ENCODE measurements at regions not wholly inside any gene's neighbourhood (a gene's known extent, or its start where the extent isn't known, plus 50 kb on each side); places are given as distances from the start of the nearest gene placed in this dataset.

- 72 to 76% methylated on average over 2 of the region's 2 CpGs for WGBS, 2 donors
- intact Hi-C loops (cut with DNase I), result no loop called here
- Histone ChIP-seq H3K4me1 (no peaks in the 10 kb centered on the region), H3K27me3 (no peaks in the 10 kb centered on the region), H3K9me3 (no peaks in the 10 kb centered on the region), H3K36me3 (no peaks in the 10 kb centered on the region), H3K4me3 (no peak overlapping the region), H3K27ac (no peak overlapping the region)
- FAIRE-seq (no peak), ATAC-seq (no peak), DNase-seq (no peak)
- TF ChIP-seq CTCF (IDR thresholded peaks at IDR 0.05), result no peak
Observed at GRCh38 chr2:176780348-176780747, 432.2 kb upstream of the HNRNPA3 start.

GRCh38 chr2:176781570-176782217 lies 430.9 kb upstream of the HNRNPA3 start:
- TF ChIP-seq CTCF (IDR thresholded peaks at IDR 0.05), result no peak
- H3K4me1 ChIP-seq, result no peaks in the 10 kb centered on the region
- H3K27ac ChIP-seq, result no peak overlapping the region
- FAIRE-seq (no peak), DNase-seq (no peak), ATAC-seq (no peak)
- H3K9me3 ChIP-seq, result no peaks in the 10 kb centered on the region
- no peak overlapping the region for H3K4me3 ChIP-seq
- H3K27me3 ChIP-seq, result no peaks in the 10 kb centered on the region
- WGBS, 2 donors, result 51 to 70% methylated on average over 4 of the region's 4 CpGs
- intact Hi-C loops (cut with DNase I), result no loop called here
- no peaks in the 10 kb centered on the region for H3K36me3 ChIP-seq

- ATAC-seq (no peak), DNase-seq (no peak), FAIRE-seq (no peak)
- Histone ChIP-seq H3K27me3 (no peaks in the 10 kb centered on the region), H3K27ac (no peak overlapping the region), H3K4me3 (no peak overlapping the region), H3K9me3 (no peaks in the 10 kb centered on the region), H3K36me3 (no peaks in the 10 kb centered on the region), H3K4me1 (no peaks in the 10 kb centered on the region)
- 77 to 85% methylated on average over 1 of the region's 1 CpG for WGBS, 2 donors
- intact Hi-C loops (cut with DNase I), result no loop called here
- TF ChIP-seq CTCF (IDR thresholded peaks at IDR 0.05), result no peak
Observed at GRCh38 chr2:176784633-176785200, 427.9 kb upstream of the HNRNPA3 start.

GRCh38 chr2:176789751-176790150 lies 422.8 kb upstream of the HNRNPA3 start:
- Histone ChIP-seq H3K4me3 (no peak overlapping the region), H3K27me3 (no peaks in the 10 kb centered on the region), H3K27ac (no peak overlapping the region), H3K9me3 (no peaks in the 10 kb centered on the region), H3K36me3 (no peaks in the 10 kb centered on the region), H3K4me1 (no peaks in the 10 kb centered on the region)
- FAIRE-seq (no peak), DNase-seq (no peak), ATAC-seq (no peak)
- WGBS, 2 donors, result 46 to 56% methylated on average over 1 of the region's 1 CpG
- intact Hi-C loops (cut with DNase I), result no loop called here
- TF ChIP-seq CTCF (IDR thresholded peaks at IDR 0.05), result no peak

GRCh38 chr2:176790468-176790867 lies 422.1 kb upstream of the HNRNPA3 start:
- no peak for ATAC-seq
- WGBS, 2 donors, result 76 to 79% methylated on average over 3 of the region's 3 CpGs

More at GRCh38 chr2:176790468-176790867, 422.1 kb upstream of the HNRNPA3 start:
- no peak for TF ChIP-seq CTCF (IDR thresholded peaks at IDR 0.05)
- FAIRE-seq, result no peak
- Histone ChIP-seq H3K27me3 (no peaks in the 10 kb centered on the region), H3K27ac (no peak overlapping the region), H3K36me3 (no peaks in the 10 kb centered on the region), H3K9me3 (no peaks in the 10 kb centered on the region), H3K4me1 (no peaks in the 10 kb centered on the region), H3K4me3 (no peak overlapping the region)
- intact Hi-C loops (cut with DNase I), result no loop called here
- no peak for DNase-seq

Measured in pancreas (tissue), 10 donors.